Astrocyte of the cerebellum (primary cell): ENCODE measurements at regions not wholly inside any gene's neighbourhood (a gene's known extent, or its start where the extent isn't known, plus 50 kb on each side); places are given as distances from the start of the nearest gene placed in this dataset.

Experiments used
- DNase-seq: peaks from one replicate; pipeline ENCODE4 v3.0.0-alpha.2; 2011; ENCODE audit warnings: low read depth
- H3K4me3 ChIP-seq: 2 replicates; pipeline ENCODE4 v1.5.1; 2011; ENCODE audit warnings: mild to moderate bottlenecking, low read depth, low read length, moderate library complexity
- CTCF ChIP-seq: IDR thresholded peaks from 2 replicates; pipeline ENCODE4 v1.5.1; 2012; ENCODE audit warnings: low read length, low read depth, moderate library complexity, mild to moderate bottlenecking; ENCODE audit errors: missing control alignments
- in situ Hi-C: cut with HindIII; loops from 2 replicates; pipeline ENCODE4 v1.10.0; 2017; ENCODE audit warnings: low sequenced_read_pairs

DNA sequence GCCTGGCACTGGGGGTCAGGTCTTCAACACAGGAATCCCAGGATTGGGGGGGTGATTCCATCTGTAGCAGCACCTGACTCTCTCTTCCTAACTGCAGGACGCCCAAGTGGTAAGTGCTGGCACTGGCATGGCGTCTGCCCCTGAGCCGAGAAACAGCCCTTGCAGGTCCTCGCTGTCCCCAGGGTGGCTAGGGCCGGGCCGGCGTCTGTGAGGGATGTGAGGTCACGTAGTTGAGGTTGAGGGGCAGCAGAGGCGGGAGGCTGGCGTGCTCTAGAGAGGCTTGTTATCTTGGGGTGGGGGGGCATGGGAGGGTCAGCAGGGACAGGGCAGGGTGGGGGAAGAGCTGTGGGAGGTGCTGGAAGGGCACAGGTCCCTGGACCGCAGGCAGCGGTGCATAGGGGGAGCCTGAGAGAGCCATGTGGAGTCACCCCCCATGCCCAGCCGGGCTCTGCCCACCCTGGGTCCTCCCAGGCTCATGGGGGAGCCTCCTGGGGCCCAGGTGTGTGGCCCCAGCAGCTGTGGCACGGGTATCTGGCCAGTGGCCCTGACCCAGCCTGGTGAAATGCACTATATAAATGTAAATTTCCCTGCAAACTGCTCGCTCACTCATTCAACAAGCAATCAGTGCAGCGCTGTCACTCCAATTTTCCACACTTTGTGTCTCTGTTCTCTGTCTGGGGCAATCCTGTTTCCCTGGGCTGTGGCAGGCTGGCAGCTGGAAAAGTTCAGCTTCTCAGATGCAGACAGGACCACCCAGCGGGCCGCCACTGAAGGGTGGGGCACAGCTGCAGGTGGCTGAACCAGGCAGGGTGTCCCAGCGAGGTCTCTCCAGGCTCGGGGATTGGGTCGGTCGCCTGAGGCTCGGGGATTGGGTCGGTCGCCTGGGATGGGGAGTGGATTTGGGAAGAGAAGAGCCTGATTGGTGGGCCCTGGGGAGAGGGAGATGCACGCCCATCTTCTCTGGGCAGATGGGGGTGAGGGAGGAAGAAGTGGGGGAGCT is 102.2 kb upstream of the NKX1-1 start:
- in situ Hi-C loops, result no loop called here
- TF ChIP-seq CTCF, result no peak
- no peak for DNase-seq
- no peak overlapping the region for H3K4me3 ChIP-seq

- no peak for TF ChIP-seq CTCF
- DNase-seq, result no peak
- no peak overlapping the region for H3K4me3 ChIP-seq
- in situ Hi-C loops, result no loop called here
Measured at GRCh38 chr4:1506956-1507721, 100.9 kb upstream of the NKX1-1 start.

- DNase-seq, result no peak
- in situ Hi-C loops, result no loop called here
- TF ChIP-seq CTCF, result no peak
- H3K4me3 ChIP-seq, result no peak overlapping the region
Measured at GRCh38 chr4:1505511-1506460, 99.5 kb upstream of the NKX1-1 start.

GRCh38 chr4:1504595-1505500 is 98.6 kb upstream of the NKX1-1 start:
- in situ Hi-C loops, result no loop called here
- DNase-seq, result no peak
- no peak for TF ChIP-seq CTCF
- no peak overlapping the region for H3K4me3 ChIP-seq

DNA sequence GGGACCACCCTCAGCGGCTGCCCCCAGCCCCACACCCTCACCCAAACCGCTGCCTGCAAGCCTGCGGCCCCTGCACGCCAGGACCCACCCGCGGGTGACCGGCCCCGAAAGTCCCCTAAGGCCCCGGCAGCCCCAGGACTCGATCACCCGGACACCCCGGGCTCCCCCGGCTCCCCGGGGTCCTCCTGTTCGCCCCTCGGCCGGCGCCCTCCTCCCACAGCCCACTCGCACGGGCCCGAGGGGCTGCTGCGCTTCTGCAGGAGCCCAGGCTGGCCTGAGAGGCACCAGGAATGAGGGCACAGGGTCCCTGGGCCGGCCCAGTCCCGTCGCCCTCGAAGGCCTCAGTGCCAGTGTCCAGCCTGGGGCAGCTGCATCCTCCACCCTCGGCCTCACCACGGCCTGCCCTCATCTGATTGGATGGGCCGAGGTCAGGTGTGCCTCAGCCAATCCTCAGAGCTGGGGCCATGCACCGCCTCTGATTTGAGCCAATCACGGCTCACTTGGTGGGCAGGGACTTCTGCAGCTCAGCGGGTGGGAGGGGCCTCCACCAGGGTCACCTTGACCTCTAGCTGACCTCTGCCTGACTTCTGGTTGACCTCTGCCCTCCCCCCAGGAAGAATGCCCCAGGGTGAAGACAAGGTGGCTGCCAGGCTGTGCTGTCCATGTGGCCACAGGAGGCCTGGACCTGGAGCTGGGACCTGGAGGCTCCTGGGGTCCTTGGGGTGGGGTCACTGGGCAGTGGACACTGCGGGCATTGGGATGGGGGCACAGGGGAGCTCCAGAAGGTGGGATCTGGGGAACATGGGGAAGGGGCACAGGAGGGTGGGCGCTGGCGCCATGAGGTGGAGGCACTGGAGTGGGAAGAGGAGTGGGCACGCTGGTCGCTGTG is 97.6 kb upstream of the NKX1-1 start:
- no peak overlapping the region for H3K4me3 ChIP-seq
- DNase-seq, result no peak
- in situ Hi-C loops, result no loop called here
- TF ChIP-seq CTCF, result no peak
